ENCODE measurements at regions not wholly inside any gene's neighbourhood (a gene's known extent, or its start where the extent isn't known, plus 50 kb on each side); places are given as distances from the start of the nearest gene placed in this dataset.

DNA sequence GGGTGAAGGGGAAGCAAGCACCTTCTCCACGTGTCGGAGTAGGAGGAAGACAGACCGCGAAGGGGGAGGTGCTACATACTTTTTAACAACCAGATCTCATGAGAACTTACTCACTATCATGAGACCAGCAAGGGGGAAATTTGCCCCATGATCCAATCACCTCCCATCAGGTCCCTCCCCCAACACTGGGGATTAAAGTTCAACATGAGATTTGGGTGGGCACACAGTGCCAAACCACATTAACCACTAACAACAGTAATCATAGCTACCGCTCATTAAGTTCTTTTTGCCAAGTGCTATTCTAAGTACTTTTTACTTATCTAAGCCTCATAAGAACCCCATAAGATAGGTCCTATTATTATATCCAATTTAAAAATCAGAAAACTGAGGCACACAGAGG, 450.5 kb upstream of the DDI1 start:
- TF ChIP-seq, protein P1, sequence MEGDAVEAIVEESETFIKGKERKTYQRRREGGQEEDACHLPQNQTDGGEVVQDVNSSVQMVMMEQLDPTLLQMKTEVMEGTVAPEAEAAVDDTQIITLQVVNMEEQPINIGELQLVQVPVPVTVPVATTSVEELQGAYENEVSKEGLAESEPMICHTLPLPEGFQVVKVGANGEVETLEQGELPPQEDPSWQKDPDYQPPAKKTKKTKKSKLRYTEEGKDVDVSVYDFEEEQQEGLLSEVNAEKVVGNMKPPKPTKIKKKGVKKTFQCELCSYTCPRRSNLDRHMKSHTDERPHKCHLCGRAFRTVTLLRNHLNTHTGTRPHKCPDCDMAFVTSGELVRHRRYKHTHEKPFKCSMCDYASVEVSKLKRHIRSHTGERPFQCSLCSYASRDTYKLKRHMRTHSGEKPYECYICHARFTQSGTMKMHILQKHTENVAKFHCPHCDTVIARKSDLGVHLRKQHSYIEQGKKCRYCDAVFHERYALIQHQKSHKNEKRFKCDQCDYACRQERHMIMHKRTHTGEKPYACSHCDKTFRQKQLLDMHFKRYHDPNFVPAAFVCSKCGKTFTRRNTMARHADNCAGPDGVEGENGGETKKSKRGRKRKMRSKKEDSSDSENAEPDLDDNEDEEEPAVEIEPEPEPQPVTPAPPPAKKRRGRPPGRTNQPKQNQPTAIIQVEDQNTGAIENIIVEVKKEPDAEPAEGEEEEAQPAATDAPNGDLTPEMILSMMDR (IDR thresholded peaks at IDR 0.05; ENCODE audit: borderline replicate concordance, extremely low read depth, low read length, poor library complexity, severe bottlenecking): no peak
- TF ChIP-seq EZH2 (IDR thresholded peaks at IDR 0.05; ENCODE audit: borderline replicate concordance, low read depth, low read length, severe bottlenecking): no peak

Data from DND-41 (cell line).